Stimulated activated naive CD8-positive, alpha-beta T cell treated with anti-CD3 and anti-CD28 coated beads, Interleukin-15, Interleukin-2, amounts not matched to agents 100 ng/mL and 50 ng/mL, for 24 hours (primary cell): ENCODE measurements at regions not wholly inside any gene's neighbourhood (a gene's known extent, or its start where the extent isn't known, plus 50 kb on each side); places are given as distances from the start of the nearest gene placed in this dataset.
"Not testable (repeated sequence)": the region's sequence is repeated elsewhere in the genome, so short reads cannot be mapped to it uniquely, and the experiment has no call there.

Experiments used
- H3K27ac Mint-ChIP-seq: one replicate; pipeline ENCODE4 v1.8.0; 2021; ENCODE audit warnings: mild to moderate bottlenecking, mixed read lengths
- H3K27me3 Mint-ChIP-seq: one replicate; pipeline ENCODE4 v1.8.0; 2021; ENCODE audit warnings: mixed read lengths
- H3K36me3 Mint-ChIP-seq: one replicate; pipeline ENCODE4 v1.8.0; 2021; ENCODE audit warnings: low read depth, mixed read lengths
- H3K4me1 Mint-ChIP-seq: one replicate; pipeline ENCODE4 v1.8.0; 2021; ENCODE audit warnings: low read depth, mixed read lengths
- H3K4me3 Mint-ChIP-seq: one replicate; pipeline ENCODE4 v1.8.0; 2021; ENCODE audit warnings: mild to moderate bottlenecking, mixed read lengths
- H3K9me3 Mint-ChIP-seq: one replicate; pipeline ENCODE4 v1.8.0; 2021; ENCODE audit warnings: mixed read lengths

DNA sequence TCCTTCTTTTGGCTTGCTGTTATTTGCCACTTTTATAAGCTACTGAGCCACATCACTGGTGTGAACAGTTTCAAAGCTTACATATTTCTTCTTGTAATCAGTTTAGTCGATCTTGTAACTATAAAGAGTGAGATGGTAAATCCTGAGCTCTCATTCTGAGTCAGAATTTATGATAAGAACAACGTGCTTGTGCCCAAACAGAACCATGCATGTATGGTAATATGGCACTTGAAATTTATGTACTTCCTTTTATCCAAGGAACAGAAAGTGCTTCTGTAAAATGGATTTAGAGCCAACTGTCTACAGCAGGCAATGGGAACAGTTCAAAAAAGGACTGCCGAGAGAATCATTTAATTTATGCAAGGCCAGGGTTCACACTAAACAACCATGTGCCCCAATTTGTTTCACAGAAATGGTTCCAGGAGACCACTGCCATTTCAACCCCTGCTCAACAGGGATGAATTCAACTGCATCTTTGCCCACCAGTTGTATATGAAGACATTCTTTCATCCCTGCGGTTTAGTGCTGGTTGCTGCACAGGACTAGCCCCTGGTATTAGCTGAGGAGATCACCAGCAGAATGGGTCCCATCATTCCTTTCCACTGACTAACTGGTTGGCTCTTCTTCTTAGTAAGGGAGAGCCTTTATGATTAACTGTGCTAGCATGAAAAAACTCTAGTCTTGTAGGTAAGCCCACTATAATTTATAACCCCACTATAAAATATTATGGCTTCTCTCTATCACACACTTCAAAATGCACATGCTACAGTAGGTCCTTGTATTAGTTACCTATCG lies 162.9 kb upstream of the PGRMC2 start:
- Mint-ChIP-seq H3K36me3 (peaks cover 2% of the 10 kb centered on the region), H3K27me3 (peaks cover 3% of the 10 kb centered on the region), H3K27ac (no peak overlapping the region), H3K9me3 (peaks cover 3% of the 10 kb centered on the region), H3K4me3 (no peak overlapping the region), H3K4me1 (peaks cover 6% of the 10 kb centered on the region)

DNA sequence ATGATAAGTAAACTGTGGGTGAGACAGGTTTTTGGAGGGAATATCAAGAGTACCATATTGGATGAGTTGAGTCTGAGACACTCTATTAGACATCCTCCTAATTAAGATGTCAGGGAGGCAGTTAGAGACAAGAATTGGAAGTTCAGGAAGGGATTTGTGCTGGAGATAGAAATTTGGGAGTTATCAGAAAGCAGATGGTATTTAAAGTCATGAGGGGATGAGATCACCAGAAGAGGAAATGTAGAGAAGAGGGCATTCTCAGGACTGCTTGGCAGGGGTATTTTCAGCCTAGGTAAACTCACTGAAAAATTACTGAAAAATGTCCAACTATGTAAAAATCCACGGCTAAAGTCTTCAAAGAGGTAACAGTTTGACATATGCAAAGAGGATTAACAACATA lies 161.6 kb upstream of the PGRMC2 start:
- peaks cover 3% of the 10 kb centered on the region for H3K27me3 Mint-ChIP-seq
- H3K36me3 Mint-ChIP-seq = peaks cover 8% of the 10 kb centered on the region
- peaks cover under 1% of the 10 kb centered on the region for H3K4me1 Mint-ChIP-seq
- peaks cover 11% of the 10 kb centered on the region for H3K9me3 Mint-ChIP-seq
- no peak overlapping the region for H3K27ac Mint-ChIP-seq
- no peak overlapping the region for H3K4me3 Mint-ChIP-seq

DNA sequence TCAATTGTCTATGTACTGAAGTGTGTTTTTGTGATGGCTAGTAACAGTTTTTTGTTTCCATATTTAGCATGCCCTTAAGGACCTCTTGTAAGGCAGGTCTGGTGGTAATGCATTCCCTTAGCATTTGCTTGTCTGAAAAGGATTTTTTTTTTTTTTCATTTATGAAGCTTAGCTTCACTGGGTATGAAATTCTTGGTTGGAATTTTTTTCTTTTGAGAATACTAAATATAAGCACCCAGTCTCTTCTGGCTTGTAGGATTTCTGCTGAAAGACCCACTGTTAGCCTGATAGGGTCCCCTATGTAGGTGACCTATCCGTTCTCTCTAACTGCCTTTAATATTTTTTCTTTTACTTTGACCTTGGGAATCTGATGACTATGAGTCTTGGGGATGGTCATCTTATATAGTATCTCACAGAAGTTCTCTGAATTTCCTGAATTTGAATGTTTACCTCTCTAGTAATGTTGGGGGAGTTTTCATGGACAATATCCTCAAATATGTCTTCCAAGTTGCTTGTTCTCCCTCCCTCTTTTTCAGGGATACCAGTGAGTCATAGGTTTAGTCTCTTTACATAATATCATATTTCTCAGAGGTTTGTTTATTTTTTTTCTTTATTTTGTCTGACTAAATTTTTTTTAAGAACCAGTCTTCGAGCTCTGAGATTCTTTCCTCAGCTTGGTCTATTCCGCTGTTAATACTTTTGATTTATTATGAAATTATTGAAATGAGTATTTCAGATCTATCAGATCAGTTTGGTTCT lies 157.1 kb upstream of the PGRMC2 start:
- Mint-ChIP-seq H3K9me3 (peaks cover 11% of the 10 kb centered on the region), H3K4me3 (no peak overlapping the region), H3K4me1 (no peaks in the 10 kb centered on the region), H3K36me3 (peaks cover 12% of the 10 kb centered on the region), H3K27ac (no peak overlapping the region), H3K27me3 (no peaks in the 10 kb centered on the region)

DNA sequence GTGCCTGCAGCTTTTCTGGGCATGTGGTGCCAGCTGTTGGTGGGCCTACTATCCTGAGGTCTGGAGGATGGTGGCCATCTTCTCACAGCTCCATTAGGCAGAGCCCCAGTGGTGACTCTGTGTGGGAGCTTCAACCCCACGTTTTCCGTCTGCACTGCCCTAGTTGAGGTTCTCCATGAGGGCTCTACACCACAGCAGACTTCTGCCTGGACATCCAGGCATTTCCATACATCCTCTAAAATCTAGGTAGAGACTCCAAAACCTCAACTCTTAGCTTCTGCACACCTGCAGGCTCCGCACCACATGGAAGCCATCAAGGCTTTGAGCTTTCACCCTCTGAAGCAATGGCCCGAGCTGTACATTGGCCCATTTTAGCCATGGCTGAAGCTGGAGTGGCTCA lies 153.3 kb upstream of the PGRMC2 start:
- no peaks in the 10 kb centered on the region for H3K4me1 Mint-ChIP-seq
- peaks cover 16% of the 10 kb centered on the region for H3K36me3 Mint-ChIP-seq
- H3K27ac Mint-ChIP-seq = no peak overlapping the region
- H3K4me3 Mint-ChIP-seq = no peak overlapping the region
- H3K9me3 Mint-ChIP-seq = peaks cover 14% of the 10 kb centered on the region
- H3K27me3 Mint-ChIP-seq = no peaks in the 10 kb centered on the region

DNA sequence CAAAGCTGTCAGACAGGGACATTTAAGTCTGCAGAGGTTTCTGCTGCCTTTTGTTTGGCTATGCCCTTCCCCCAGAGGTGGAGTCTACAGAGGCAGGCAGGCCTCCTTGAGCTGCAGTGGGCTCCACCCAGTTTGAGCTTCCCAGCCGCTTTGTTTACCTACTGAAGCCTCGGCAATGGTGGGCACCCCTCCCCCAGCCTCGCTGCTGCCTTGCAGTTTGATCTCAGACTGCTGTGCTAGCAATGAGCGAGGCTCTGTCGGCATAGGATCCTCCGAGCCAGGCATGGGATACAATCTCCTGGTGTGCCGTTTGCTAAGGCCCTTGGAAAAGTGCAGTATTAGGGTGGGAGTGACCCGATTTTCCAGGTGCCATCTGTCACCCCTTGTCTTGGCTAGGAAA lies 149.4 kb upstream of the PGRMC2 start:
- H3K4me3 Mint-ChIP-seq, H3K27ac Mint-ChIP-seq, H3K27me3 Mint-ChIP-seq, H3K4me1 Mint-ChIP-seq, H3K36me3 Mint-ChIP-seq: not testable (repeated sequence)
- H3K9me3 Mint-ChIP-seq = peaks cover 10% of the 10 kb centered on the region

DNA sequence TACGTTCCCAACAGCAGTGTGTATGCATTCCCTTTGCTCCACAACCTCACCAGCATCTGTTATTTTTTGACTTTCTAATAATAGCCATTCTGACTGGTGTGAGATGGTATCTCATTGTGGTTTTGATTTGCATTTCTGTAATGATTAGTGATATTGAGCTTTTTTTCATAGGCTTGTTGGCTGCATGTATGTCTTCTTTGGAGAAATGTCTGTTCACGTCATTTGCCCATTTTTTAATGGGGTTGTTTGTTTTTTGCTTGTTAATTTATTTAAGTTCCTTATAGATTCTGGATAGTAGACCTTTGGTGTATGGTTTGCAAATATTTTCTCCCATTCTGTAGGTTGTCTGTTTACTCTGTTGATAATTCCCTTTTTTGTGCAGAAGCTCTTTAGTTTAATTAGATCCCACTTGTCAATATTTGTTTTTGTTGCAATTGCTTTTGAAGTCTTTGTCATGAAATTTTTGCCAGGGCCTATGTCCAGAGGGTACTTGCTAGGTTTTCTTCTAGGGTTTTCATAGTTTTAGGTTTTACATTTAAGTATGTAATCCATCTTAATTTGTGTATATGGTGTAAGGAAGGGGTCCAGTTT lies 141.5 kb upstream of the PGRMC2 start:
- H3K9me3 Mint-ChIP-seq = peaks cover 13% of the 10 kb centered on the region
- H3K27me3 Mint-ChIP-seq, H3K4me1 Mint-ChIP-seq, H3K4me3 Mint-ChIP-seq, H3K36me3 Mint-ChIP-seq, H3K27ac Mint-ChIP-seq: not testable (repeated sequence)

DNA sequence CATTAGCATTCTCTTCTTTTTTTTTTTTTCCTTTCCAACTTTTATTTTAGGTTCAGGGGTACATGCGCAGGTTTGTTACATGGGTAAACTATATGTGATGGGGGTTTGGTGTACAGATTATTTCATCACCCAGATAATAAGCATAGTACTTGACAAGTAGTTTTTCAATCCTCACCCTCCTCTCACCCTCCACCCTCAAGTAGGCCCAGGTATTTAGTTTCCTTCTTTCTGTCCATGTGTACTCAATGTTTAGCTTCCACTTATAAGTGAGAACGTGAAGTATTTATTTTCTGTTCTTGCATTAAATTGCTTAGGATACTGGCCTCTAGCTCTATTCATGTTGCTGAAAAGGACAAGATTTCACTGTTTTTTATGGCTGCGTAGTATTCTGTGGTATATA lies 140.8 kb upstream of the PGRMC2 start:
- Mint-ChIP-seq H3K36me3 (no peaks in the 10 kb centered on the region), H3K9me3 (peaks cover 12% of the 10 kb centered on the region), H3K27me3 (no peaks in the 10 kb centered on the region), H3K4me3 (no peak overlapping the region), H3K27ac (no peak overlapping the region), H3K4me1 (no peaks in the 10 kb centered on the region)

DNA sequence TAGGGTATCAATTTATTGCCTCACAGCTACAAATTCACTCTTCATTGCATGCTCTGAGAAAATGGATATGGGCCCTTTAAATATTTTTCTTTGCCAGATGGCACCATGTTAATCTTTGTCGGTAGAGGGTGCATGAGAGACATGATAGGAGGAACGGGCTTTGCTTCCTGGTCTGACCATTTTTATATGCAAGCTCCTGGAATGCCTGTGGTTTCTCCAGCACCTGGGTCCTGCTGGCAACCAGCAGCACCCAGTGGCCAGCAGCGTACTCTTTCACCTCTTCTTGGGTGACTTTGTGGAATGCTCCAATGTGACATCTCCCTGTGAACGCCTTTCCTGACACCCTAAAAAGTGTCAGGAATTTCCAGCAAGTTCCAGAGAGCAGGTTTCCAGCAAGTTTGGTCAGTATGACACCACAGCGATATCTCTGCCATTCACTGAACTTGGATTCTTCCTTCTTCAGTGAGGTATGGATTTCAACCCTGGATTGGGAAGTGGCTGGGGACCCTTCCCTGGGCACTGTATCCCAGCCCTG lies 140.3 kb upstream of the PGRMC2 start:
- no peaks in the 10 kb centered on the region for H3K27me3 Mint-ChIP-seq
- H3K4me1 Mint-ChIP-seq = no peaks in the 10 kb centered on the region
- no peak overlapping the region for H3K27ac Mint-ChIP-seq
- H3K4me3 Mint-ChIP-seq = no peak overlapping the region
- H3K36me3 Mint-ChIP-seq = no peaks in the 10 kb centered on the region
- H3K9me3 Mint-ChIP-seq = peaks cover 12% of the 10 kb centered on the region

DNA sequence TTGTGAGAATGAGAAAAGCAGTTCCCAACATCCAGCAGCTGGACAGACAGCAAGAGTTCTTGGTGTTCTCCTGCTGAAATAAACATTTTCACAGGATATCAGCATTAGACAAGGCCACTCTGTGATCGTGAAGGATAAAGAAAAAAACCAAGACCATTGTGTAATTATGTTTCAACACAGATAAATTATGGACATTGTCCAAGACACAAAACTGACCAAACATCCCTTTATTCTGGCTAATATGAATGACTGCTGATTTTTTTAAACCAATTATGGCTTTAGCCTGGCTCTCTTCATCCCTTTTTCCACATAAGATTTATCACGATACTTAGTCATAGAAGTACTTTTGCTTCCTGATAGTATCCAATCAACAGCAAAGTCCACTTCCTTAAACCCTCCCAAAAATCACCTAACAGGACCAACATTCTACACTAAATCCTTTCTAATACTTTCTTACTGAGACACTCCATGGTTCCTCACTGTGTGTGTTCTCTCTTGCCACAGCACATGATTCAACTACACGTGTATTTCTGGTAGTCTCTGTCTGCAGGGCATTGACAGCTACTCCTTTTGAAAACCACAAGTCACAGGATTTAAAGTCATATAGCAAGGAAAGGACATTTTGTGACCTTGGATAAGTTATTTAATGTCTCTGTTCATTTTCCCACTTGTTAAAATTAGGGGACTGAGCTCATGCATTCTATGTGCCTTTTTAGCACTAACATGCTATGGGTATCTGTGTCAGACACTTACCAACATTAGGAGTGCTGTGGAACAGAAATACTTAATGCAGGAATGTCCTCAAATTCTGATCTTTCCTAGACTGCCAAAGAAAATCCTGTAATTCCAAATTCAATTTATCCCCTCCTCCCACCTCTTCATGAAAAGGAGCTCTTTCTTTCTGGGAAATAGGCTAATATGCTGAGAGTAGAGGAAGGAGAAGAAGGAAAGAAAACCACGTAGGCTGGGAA lies 137.2 kb upstream of the PGRMC2 start:
- Mint-ChIP-seq H3K27me3 (no peaks in the 10 kb centered on the region), H3K4me1 (no peaks in the 10 kb centered on the region), H3K27ac (no peak overlapping the region), H3K36me3 (no peaks in the 10 kb centered on the region), H3K4me3 (no peak overlapping the region), H3K9me3 (peaks cover 12% of the 10 kb centered on the region)

DNA sequence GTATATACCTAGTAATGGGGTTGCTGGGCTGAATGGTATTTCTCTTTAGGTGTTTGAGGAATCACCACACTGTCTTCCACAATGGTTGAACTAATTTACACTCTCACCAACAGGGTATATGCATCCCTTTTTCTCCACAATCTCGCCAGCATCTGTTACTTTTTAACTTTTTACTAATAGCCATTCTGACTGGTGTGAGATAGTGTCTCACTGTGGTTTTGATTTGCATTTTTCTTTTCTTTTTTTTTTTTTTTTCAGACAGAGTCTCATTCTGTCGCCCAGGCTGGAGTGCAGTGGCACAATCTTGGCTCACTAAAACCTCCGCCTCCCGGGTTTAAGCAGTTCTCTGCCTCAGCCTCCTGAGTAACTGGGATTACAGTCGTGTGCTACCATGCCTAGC lies 134.7 kb upstream of the PGRMC2 start:
- H3K27me3 Mint-ChIP-seq, H3K4me1 Mint-ChIP-seq, H3K9me3 Mint-ChIP-seq, H3K4me3 Mint-ChIP-seq, H3K27ac Mint-ChIP-seq, H3K36me3 Mint-ChIP-seq: not testable (repeated sequence)

DNA sequence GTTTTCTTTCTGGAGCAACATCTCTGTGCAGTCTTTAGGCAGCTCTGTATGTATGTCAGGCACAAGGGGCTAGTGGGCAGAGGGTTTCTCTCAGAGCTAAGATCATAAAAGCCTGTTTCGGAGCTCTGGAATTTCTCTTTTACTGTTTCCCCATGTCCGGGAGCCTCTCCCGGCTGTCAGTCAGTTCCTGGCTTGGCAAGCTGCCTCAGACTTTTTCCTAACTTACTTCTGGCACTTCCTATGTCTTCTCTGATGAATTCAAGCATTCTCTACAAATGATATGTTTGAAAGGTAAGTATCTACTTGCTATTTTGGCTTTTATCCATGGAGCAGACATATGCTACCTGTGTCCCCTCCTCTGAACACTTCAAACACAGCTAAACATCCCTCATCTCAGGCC lies 129.3 kb upstream of the PGRMC2 start:
- Mint-ChIP-seq H3K4me3 (no peak overlapping the region), H3K27me3 (no peaks in the 10 kb centered on the region), H3K36me3 (no peaks in the 10 kb centered on the region), H3K4me1 (no peaks in the 10 kb centered on the region), H3K9me3 (no peaks in the 10 kb centered on the region), H3K27ac (no peak overlapping the region)

DNA sequence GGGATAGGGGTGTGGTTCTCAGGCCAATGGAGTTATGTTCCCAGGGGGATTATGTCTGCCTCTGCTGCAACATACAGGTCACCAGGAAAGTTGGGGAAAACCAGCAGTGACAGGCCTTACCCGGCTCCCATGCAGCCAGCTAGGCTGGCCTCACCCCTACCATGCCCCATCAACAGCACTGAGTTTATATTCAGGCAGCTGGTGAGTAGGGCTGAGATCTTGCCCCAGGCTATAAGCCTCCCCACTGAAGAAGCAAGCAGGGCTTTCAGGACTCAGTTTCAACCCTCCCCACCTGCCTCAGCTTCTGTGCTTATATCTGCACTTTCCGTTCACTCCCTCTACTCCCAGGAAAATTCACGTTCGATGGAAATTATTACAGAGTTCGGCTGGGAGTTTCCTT lies 122.4 kb upstream of the PGRMC2 start:
- Mint-ChIP-seq H3K36me3 (peaks cover 3% of the 10 kb centered on the region), H3K27me3 (no peaks in the 10 kb centered on the region), H3K4me3 (no peak overlapping the region), H3K9me3 (peaks cover 4% of the 10 kb centered on the region), H3K4me1 (no peaks in the 10 kb centered on the region), H3K27ac (no peak overlapping the region)

DNA sequence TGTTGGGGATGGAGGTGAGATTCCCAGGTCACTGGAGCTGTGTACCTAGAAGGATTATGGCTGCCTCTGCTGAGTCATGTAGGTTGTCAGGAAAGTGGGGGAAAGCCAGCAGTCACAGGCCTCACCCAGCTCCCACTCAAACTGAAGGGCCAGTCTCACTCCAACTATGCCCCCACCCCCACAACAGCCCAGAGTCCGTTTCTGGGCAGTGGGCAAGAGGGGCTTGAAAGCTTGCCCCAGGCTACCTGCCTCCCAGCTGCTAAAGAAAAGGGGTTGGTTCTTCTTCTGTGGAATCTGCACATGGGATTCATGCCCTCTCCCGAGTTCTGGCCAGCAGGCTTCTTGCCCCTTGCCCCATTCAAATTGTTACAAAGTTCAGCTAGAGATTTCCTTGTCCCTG lies 116.0 kb upstream of the PGRMC2 start:
- Mint-ChIP-seq H3K4me1 (no peaks in the 10 kb centered on the region), H3K36me3 (peaks cover 7% of the 10 kb centered on the region), H3K27me3 (no peaks in the 10 kb centered on the region)

DNA sequence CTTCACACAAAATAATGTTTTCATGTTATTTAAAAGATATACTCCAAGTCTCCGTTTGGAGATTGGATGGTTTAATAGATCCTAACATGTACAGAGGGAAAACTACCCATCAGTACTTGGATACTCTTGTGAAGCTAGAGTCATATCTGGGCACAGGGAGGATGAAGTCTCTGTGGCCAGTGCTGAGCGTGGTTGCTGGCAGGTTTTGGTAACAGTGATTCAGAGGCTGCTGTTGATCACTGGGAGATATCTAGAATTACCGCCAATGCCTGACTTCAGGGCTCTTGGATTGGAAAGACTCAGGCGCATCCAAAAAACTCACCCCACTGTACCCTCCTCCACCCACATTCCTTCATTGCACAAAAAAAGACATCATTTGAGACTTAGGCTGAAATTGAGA lies 107.2 kb upstream of the PGRMC2 start:
- Mint-ChIP-seq H3K4me1 (no peaks in the 10 kb centered on the region), H3K27me3 (no peaks in the 10 kb centered on the region), H3K36me3 (no peaks in the 10 kb centered on the region), H3K9me3 (no peaks in the 10 kb centered on the region), H3K27ac (no peak overlapping the region), H3K4me3 (no peak overlapping the region)

More for the DNA sequence above, 116.0 kb upstream of the PGRMC2 start:
- Mint-ChIP-seq H3K27ac (no peak overlapping the region), H3K9me3 (peaks cover 4% of the 10 kb centered on the region), H3K4me3 (no peak overlapping the region)
